Erythroblast (primary cell): ENCODE measurements at regions not wholly inside any gene's neighbourhood (a gene's known extent, or its start where the extent isn't known, plus 50 kb on each side); places are given as distances from the start of the nearest gene placed in this dataset.

Source experiments
- DNase-seq, 2 experiments: peaks; one replicate each; lab custom pipeline; 2025; lab: John Stamatoyannopoulos, UW
- GATA1 ChIP-seq: IDR thresholded peaks from 2 replicates; pipeline ENCODE4 v1.6.1; 2011; ENCODE audit warnings: low read depth, mild to moderate bottlenecking, control low read depth, low read length, moderate library complexity
- POLR2A ChIP-seq: IDR thresholded peaks from 2 replicates; pipeline ENCODE4 v1.6.1; 2011; ENCODE audit warnings: mild to moderate bottlenecking, low read length

- TF ChIP-seq GATA1 (no peak), POLR2A (no peak)
- DNase-seq, result no peak
Measured at GRCh38 chr4:166335256-166335938, 462.4 kb downstream of the TLL1 start.

- DNase-seq, result no peak
- no peak for TF ChIP-seq POLR2A
- no peak for TF ChIP-seq GATA1
Measured at GRCh38 chr4:166341992-166342391, 469.0 kb downstream of the TLL1 start.

GRCh38 chr4:166363198-166363597, 490.2 kb downstream of the TLL1 start:
- TF ChIP-seq GATA1 (no peak), POLR2A (no peak)
- DNase-seq, result no peak

GRCh38 chr4:166366012-166366411, 493.0 kb downstream of the TLL1 start:
- TF ChIP-seq POLR2A (no peak), GATA1 (no peak)
- no peak for DNase-seq

GRCh38 chr4:166377578-166377977, 504.5 kb downstream of the TLL1 start:
- TF ChIP-seq GATA1 (no peak), POLR2A (no peak)
- DNase-seq, result no peak

GRCh38 chr4:166386491-166387360, 513.7 kb downstream of the TLL1 start:
- no peak for TF ChIP-seq POLR2A
- TF ChIP-seq GATA1, result no peak
- DNase-seq, result no peak

GRCh38 chr4:166391501-166391900, 518.5 kb downstream of the TLL1 start:
- DNase-seq, result no peak

GRCh38 chr4:166399021-166399420, 526.0 kb downstream of the TLL1 start:
- no peak for TF ChIP-seq GATA1
- TF ChIP-seq POLR2A, result no peak
- DNase-seq, result no peak

More at GRCh38 chr4:166391501-166391900, 518.5 kb downstream of the TLL1 start:
- TF ChIP-seq GATA1 (no peak), POLR2A (no peak)

GRCh38 chr4:166400270-166400894, 527.3 kb downstream of the TLL1 start:
- no peak for TF ChIP-seq POLR2A
- TF ChIP-seq GATA1, result no peak

GRCh38 chr4:166413356-166413755, 540.3 kb downstream of the TLL1 start:
- no peak for DNase-seq
- TF ChIP-seq POLR2A (no peak), GATA1 (no peak)

More at GRCh38 chr4:166400270-166400894, 527.3 kb downstream of the TLL1 start:
- no peak for DNase-seq

- TF ChIP-seq GATA1 (no peak), POLR2A (no peak)
- DNase-seq, result no peak
Measured at GRCh38 chr4:166414431-166414830, 541.4 kb downstream of the TLL1 start.

GRCh38 chr4:166415749-166416148, 542.7 kb downstream of the TLL1 start:
- TF ChIP-seq POLR2A (no peak), GATA1 (no peak)
- no peak for DNase-seq

GRCh38 chr4:166421556-166422156, 548.6 kb downstream of the TLL1 start:
- no peak for DNase-seq
- TF ChIP-seq POLR2A, result no peak
- no peak for TF ChIP-seq GATA1

GRCh38 chr4:166422475-166422874, 549.4 kb downstream of the TLL1 start:
- TF ChIP-seq POLR2A, result no peak
- no peak for TF ChIP-seq GATA1
- DNase-seq, result no peak
